Activated gamma-delta T cell treated with anti-CD3 and anti-CD28 coated beads, Interleukin-2, amount 50 U/mL, for 16 hours (primary cell): ENCODE measurements at regions not wholly inside any gene's neighbourhood (a gene's known extent, or its start where the extent isn't known, plus 50 kb on each side); places are given as distances from the start of the nearest gene placed in this dataset.

Source experiments
- DNase-seq: peaks from one replicate; pipeline ENCODE4 v3.0.0-alpha.2; 2020; ENCODE audit warnings: low read depth

DNA sequence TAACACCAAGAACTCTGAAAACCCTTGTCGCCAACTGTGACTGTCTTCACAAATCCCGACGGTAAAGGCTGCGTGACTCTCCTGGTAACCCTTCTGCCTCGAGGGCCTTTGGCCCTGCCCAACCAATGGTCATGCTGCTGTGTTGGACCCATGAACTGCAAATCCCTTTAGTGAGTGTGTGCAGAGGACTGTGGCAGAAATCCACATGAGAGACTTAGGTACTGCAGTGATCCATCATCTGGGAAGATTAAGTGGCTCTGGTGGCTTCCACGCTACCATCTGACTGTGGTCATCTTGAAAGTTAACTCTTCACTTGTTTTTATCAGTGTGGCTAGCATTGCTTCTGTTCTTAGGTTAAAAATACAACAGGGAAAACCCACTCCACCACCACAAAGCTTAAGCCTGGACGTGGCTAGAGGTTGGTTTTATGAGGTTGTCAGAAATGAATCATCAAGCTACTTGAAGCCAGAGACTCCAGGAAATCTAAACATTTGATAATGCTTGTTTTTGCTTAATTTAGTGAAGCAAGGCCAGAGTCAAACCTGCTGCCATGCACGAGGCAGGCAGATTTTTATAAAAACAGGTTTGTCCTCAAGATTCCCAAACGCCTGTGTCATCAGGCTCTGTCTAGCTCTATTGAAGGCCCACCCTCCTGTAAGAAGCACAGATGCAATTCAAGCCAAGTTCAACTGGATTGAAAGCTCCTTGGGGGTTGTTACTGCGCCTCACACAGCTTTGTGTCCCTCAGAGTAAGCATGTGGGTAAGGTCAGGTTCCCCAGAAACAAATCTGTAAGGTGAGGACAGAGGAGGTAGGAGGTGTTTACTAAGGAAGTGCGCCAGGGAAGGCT, 52.7 kb upstream of the ERCC6L2 start:
- DNase-seq: no peak

DNA sequence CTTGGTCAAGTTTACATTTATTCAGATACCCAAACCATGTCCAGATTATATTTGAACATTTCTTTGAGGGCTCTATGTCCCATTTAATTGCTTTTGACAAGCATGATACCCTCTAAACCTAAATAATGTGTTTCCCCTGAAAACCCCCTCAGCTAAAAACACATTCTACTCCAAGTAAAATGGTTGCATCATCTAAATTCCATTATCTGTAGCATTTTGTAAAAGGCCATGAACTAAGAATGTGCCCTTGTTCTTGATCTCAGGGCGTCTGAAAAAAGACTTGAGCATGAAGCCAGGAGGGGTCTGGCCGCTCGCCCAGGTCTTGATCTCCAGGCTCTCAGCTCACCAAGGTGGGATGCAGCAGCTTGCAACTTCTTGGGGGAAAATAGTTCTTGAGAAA, 53.5 kb upstream of the ERCC6L2 start:
- DNase-seq: no peak

DNA sequence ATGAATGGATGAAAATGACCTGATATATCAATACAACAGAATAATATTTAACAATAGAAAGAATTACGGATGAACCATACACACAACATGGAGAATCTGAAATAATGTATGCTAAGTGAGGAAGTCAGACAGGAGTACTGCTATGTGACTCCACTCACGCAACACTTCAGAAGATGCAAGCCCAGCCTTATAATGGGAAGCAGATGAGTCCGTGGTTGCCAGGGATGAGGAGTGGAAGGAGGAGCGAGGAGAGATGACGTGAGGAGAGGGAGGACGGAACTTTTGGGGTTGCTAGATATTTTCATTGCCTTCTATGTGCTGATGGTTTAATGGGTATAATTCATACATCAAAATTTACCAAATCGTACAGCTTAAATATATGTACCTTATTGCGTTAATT, 55.4 kb upstream of the ERCC6L2 start:
- DNase-seq: no peak

DNA sequence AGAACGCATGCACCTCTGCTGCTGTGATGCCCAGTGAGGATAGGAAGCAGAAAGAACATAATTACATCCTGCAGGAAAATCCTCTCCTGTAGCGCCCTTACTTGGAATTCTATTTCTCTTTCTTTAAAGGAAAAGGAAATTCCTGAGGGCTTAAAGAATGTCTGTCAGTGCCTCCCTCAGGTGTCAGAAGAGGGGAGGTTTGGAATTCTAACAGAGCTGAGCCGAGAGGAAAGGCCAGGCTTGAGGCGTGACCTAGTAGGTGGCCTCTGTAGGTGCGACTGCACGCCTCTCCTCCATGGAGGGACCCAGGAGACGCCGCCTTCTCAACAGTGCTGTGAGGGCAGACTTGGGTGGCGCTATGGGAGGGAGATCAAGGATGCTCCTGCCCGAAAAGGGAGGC, 55.9 kb upstream of the ERCC6L2 start:
- no peak for DNase-seq

DNA sequence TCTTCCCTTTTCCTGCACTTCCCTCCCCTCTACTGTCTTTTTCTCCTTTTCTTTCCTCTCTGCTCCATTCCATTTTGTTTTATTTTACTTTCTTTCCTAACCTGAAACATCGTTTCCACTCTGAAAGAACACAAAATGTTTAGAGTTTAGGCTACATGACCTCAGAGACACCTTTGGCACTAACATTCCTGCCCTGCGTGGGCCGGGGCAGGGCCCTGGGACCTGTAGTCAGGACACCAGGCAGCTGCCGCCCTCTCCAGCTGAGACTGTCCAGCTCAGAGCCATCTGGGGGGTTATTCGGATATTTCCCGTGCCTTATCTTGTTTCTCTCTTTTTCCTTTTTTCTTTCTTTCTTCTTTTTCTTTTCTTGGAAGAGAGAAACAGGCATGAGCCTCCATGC, 58.3 kb upstream of the ERCC6L2 start:
- no peak for DNase-seq

DNA sequence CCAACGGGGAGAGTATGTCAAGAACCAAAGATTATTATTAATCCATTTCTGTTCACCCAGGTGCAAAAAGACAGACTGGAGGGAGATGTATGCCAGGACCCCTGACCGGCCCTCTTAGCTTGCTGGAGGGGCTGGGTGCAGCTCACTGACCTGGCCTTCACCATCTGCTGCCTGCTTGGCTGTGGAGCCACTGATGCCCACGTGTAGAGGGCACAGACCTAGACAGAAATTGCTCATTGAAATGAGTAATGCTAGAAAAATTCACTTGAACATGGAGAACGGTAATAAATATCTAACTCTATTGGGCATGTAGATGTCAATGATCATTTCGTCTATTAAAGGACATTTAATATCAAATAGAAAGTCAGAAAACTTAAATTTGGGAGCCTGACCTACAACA, 58.8 kb upstream of the ERCC6L2 start:
- no peak for DNase-seq

DNA sequence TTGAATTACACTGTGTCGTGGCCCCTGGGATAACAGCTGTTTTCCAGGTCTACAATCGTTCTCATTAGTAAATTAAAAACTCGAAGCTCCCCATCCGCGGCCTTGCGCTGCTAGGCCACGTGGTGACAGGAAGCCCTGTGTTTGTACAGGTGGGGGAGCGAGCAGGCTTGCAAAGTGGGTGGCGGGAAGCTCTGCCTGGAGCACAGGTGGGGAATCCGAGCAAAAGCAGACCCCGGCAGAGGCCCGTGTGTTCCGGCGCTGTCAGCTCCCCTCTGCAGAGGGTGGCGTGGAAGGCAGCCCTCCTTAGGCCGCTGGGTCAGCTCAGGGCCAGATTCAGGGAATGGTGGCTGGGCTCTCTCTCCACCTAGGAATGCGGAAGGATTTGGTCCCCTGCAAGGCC, 59.5 kb upstream of the ERCC6L2 start:
- no peak for DNase-seq

DNA sequence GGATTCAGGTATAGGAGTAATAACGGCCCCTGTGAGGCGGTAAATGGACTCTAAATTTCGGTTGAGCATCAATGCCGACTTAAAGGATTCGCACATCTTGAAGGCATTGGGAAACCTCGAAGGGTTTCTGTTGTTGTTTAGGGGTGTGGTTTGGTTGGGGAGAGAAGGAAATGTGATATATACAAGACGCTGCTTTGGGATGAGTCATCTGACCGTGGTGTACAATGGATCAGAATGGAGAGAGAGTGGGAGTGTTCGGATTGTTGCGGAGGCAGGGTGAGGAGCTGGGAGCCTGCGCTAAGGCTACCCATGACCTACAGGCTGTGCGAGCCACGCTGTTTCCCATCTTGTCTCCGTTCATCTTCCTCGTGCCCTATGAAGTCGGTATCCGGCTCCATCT, 60.4 kb upstream of the ERCC6L2 start:
- DNase-seq: no peak

DNA sequence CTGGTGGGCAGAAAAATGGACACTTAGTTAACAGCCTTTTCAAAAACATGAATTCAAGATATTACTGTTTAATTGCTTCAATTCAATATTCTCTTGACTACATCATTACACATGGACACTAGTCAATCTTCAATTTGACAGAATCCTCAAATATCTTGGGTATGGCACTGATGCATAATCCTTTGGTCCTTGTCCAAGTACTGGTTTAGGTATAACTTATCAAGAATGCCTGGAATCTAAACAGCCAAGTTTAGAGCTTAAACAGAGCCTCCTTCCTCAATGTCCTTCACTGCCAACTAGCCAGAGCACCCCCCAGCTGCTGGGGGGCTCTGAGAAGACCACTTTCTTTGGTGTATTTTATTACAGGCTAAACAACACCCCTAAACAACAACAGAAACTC, 61.6 kb upstream of the ERCC6L2 start:
- no peak for DNase-seq

DNA sequence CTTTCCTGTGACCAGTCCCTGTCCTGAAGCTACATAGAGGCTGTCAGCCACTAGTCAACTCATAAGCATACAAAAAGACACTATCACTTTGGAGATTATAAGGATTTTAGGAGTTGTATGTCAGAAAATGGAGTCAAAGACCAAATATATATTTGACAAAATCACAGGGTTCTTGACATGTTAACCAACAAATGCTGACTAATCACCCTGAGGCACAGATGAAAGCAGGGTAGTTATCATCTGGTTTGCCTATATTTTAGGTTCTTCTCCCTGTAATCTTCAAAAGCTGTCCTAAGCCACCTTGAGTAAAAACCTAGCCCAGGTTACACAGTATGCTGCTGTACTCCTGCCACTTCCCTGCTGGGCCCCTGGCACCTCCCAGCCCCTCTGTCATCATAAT, 64.7 kb upstream of the ERCC6L2 start:
- no peak for DNase-seq

DNA sequence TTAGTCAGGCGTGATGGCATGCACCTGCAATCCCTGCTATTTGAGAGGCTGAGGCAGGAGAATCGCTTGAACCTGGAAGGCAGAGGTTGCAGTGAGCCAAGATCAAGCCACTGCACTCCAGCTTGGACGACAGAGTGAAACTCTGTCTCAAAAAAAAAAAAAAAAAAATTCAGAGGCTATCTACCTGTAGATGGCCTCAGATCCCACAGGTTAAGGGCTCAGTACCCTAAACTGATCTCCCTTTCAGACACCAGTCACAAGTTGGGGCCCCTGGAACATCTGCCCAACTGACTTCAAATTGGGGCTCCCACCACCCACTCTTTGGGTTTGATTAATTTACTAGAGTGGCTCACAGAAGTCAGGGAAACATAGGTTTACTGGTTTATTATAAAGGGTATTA, 65.4 kb upstream of the ERCC6L2 start:
- DNase-seq: no peak

DNA sequence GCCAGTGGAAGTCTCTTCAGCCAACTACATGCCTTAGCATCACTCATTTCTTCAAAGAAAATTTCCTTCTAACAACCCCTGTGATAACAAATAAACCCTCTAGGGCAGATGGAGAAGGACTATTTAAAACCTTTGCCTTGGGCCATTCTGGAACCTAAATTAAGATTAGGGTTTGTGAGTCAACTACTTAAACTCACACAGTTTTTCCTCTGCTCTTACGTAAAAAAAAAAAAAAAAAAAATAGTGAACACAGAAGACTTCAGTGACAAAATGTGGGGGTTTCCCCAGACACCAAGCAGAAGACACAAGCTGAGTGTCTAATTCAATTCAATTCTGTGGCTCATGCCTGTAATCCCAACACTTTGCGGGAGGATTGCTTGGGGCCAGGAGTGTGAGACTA, 65.8 kb upstream of the ERCC6L2 start:
- DNase-seq: no peak

DNA sequence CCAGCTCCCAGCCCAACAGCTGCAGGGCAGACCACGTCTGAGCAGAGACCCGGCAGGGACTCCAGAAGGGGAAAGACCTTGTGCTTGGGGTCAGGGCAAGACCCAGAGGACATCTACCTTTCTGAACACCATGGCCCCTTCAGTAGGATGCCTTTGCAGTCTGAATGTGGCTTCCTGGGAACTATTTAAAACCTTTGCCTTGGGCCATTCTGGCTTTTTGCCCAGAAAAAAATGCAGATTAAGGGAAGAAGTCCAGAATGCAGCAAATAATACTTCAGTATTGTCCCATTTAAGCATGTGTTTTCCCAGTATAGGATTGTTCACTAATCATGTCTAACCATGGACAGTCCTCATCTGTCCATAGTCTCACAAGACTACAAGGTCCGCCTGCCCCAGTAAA, 67.5 kb upstream of the ERCC6L2 start:
- no peak for DNase-seq

DNA sequence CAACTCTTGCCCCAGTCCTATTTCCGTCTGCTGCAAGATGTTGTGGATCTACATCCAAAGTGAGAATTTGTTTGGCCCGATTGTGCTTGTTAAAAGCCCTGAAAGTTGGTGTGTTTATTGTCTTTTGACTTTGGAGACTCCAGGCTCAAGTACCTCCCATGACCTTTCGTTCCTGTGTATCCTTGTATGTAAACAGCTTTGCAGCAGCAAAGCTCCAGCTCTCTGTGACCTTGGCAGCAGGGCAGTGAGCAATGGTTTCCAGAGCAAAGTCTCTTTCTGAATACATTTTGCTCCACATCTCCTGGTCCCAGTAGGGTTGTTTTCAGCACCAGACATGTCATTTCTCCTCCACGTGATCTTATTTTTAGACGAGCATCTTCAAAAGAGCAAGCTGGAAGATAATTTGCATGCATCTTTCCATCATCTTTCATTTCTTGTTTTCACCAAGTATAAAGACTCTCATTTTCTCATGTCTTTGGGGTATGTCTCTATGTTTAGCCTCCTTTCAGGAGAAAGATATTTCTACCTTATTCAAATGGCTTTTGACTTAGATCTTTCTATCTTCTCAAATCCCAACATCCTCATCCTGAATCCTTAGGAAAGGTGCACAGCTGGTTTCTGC, 68.1 kb upstream of the ERCC6L2 start:
- no peak for DNase-seq

DNA sequence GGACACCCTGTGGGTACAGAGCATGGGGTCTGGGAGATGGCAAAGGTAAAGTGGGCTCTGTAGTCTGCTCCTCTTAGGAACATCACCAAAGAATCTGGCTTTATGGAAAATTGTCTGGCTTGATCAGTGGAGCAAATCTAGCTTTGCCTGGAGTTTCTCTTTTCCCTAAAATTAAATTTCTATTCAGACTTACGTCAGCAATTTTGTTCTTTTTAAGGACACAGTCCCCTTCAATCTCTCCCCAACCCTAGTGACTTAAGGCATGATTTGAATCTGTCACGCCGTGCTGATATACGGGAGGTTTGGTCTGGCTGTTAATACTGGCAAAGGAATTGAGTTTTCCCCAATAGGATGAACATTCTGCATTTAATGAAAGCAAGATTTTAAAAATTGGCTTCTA, 72.3 kb upstream of the ERCC6L2 start:
- no peak for DNase-seq

DNA sequence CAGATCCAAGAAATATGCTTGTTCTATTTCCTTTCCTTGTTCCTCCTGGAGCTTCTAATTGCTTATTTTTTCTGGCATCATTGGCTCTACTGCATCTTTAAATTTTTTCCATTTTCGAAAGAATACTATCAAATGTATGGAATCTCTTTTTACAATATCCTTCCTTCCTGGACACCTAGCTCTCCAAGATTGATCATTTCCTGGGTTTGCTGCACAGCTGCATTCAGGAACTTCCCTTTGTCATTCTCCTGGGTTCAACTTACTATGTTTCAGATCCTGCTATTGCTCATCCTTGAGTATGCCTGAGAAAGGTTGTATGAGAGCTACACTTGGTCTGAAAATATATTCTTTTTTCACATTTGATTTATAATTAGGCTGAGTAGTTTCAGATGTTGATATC, 73.7 kb upstream of the ERCC6L2 start:
- DNase-seq: no peak

DNA sequence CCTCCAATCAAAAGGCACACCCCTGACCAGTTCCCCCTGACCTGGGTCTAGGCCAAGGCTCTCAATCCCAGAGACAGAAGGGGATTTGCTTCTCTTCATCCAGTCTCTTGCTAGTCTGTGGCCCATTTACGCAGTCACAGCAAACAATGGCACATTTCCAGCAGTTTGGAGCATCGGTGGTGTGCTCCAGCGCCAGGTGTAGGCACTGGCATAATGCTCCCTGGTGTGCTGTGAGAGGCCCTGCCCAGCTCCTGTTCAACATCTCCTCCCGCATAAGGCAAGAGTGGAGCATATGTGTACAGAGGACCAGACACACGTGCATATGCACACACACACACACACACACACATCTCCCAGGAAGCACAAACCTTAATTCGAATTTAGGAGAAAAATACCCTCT, 79.5 kb upstream of the ERCC6L2 start:
- DNase-seq: no peak

DNA sequence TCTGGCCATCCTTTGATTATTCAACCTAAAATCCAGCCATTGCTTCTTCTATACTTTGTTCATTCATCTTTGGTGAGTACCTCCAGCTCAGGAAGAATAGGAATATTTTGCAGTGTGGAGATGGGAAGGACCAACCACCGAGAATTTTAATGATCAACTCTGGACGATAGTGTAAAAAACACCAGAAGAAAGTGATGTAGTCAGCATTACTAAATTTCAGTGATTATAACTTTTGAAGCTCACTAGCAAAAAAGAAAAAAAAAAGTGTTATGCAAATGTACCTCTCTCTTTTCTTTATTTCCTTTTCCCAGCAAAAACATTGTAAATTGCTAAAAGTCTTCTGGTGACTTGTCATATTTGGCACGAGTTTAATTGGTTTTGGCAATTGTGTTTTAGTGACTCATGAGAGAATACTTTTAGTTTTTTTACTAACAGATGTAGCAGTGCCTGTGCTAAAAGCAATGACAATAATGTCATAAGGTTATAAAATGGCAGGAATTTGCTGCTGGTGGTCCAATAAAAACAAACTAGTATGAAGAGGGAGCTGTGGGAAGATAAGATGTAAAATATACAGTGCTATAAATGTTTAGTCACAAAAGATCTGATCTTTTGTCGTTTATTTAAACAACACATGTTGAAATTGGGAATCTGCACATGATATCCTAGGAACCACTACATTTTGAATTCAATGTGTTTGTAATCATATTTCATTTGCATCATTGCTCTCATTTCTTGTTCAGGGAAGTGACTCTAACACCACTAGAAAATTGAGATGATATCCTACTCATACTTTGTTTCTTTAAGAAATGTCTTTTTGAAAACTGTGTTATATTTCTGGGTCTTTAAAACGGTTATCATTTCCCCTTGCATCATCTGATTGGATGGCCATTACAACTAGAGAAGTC, 81.3 kb upstream of the ERCC6L2 start:
- DNase-seq: no peak

DNA sequence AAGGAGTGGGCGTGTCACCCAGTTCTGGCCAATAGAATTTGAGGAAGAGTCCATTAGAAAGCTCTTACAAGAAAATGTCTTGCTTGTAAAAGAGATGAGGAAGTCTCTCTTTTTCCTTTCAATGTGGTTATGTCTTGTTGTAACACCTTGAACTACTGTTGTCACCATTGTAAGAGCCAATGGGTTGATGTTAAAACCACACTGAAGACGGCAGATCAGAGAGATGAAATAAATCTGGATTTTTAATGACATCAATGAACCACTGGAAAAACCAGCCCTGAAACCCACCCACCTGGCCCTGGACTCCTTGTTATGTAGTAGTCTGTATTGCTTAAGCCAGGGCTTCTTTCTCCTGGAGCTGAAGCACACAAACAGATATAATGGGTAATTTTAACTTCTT, 83.8 kb upstream of the ERCC6L2 start:
- DNase-seq: no peak

DNA sequence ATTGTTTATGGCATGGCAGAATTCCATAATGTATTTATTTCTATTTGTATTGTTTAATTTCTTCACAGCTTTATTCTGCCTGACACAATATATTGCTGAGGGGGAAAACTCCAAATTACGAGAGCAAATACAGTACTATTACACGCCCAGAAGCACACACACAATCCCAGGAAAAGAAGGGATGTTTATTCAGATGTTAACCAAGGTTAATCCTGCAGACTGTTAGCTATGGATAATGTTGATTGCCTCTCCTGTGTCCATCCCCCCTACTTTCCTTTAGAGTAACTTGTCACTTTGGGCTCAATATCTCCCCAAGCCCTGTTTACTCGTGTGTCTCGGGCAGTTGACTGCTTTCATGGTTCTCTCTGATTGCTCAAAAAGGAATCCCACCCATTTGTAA, 84.2 kb upstream of the ERCC6L2 start:
- no peak for DNase-seq

DNA sequence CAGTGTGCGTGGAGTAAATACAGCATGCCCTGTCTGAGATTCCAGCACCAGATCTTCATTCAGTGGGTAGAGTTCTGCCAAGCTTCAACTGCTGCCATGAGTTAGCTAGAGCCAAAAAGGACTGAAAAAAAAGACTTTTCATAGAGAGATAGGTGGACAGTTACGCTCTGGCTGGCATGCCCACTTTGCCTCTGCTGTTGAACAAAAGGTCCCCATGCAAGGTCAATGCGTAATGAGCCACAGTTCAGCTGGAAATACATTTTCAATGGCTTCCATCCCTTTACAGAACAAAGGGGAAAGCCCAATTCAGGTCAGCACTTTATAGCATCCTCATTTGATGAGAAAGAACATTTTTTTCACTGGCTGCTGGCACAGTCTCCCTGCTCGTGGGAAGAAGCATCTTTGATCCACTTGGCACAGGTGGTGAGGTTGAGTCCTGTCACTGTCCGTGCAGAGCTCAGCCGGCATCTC, 86.9 kb upstream of the ERCC6L2 start:
- no peak for DNase-seq

DNA sequence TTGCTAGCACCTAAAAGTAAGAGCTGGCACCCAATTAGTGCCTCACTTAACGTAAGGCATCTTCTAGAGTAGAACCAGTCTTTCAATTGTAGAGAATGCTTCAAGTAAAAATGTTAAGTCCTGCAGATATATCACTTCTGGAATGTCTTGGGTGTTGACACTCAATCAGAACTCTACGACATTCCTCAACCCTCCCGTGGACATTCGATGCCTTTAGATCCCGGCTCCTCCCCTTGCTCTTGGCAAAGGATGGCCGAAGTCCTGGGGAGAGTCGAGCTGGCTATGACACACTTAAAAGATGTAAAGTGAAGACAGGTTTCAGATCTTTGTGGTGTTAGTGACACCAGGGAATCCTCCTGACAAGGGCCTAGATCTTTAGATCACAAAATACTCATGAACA, 87.5 kb upstream of the ERCC6L2 start:
- DNase-seq: no peak

DNA sequence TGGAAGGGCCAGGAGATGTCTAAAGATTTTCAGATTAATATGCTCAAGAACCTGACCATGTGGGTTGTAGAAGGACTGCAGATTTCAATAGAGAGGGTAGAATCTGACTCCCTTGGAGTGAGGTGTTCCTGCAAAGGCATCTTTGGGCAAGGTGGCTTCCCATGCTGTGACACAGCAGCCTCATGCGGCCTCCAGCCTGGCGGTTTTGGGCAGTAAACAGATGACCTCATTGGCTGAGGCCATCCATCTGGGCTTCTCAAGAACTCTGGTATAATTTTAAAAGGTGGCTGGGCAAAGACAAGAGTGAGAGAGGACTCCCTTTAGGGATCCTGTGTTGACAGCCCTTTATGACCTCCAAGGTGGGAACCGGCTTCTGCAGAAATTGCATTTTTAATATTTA, 90.3 kb upstream of the ERCC6L2 start:
- no peak for DNase-seq
